ENCODE measurements at regions not wholly inside any gene's neighbourhood (a gene's known extent, or its start where the extent isn't known, plus 50 kb on each side); places are given as distances from the start of the nearest gene placed in this dataset.

DNA sequence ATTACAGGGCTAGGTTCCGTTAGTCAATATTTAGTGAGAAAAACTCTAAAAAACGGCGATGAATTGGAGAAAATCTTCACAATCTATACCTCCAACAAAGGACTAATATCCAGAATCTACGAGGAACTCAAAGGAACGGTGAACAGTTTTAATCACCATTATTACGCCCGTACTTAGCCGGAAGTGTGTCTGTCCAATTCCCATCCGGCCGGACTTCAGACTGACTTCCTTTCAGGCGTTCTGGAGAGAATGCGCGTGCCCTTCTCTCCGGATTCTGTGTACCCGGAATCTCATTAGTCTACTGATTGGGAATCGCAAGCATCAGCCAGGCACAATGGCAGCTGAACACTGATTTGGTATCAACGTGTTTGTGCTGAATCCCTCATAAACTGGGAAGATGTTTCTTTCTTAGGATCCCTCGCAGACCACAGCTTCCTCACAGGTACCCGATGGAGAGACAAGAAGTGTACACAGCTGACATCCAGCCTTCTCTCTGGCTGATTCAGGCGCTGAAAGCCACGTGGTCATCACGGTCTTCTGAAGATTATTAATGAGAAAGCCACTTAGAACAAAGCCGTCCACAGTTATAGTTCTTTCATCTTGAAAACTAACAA lies 239.9 kb downstream of the ZNF516 start:
- DNase-seq (ENCODE audit: low spot score): no peak

DNA sequence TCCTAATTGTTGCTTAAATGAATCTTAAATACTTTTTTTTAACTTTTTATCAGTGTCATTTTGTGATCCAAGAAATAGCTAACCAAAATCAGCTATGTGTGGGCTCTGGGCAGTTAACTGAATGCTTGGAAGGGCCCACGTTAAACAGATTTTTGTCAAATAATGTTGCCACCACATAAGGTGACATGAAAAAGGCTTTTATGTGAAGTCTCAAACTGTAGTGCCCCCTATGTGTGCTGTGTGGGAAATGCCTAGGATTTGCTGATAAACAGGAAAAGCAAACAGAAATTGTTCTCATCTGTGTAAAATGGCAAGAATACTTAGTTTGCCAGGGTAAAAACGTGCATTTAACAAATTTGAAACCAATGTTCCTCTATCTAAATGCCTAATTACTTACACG lies 242.2 kb downstream of the ZNF516 start:
- no peak for DNase-seq (ENCODE audit: low spot score)

DNA sequence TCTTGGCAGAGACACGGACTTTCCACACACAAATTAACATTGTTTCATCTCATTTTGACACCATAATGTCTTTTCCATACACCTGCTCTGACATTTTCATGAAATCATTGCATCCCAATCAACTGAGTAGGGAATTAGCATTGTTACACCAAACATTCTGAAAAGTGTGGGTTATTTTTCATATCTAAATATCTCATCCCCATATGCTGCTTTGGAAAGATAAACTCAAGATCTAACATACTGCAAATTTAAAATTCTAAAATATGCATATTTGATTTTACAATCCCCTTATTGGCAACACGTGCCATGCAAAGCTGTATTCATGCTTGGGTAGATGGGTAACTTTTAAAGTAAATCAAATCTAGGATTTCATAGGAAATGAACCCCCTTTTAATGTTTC lies 242.9 kb downstream of the ZNF516 start:
- no peak for DNase-seq (ENCODE audit: low spot score)

DNA sequence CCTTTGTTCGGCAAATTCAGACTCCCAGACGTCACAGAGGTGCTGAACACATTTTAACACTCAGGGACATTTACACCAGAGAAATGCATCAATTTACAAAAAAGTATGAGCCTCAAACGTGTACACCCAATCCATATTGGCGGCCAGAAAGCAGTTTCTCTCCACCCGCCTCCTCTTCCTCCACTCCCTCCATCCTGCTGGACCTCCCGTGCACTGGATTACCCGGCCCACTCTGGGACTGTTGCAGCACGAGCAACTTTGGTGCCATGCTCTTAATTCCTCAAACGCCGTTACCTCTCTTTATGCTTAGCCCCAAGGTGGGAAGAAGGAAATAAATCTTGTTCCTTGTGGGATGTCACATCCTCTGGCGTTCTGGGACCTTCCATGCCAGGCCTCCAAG lies 243.4 kb downstream of the ZNF516 start:
- DNase-seq (ENCODE audit: low spot score): no peak

DNA sequence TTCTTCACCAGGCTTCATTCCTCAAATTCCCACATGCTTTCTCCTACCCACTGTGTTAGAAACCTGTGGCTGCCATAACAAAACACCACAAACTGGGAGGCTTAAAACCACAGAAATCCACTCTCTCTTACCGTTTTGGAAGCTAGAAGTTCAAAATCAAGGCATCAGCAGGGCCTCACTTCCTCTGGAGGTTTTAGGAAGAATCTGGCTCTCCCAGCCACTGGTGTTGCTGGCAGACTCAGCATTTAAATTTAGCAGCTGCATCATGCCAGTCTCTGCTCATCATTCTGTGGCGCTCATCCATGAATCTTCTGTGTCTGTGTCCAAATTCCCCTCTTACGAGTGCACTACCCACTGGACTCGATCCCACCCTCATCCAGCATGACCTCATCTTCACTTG lies 248.5 kb downstream of the ZNF516 start:
- DNase-seq (ENCODE audit: low spot score): no peak

DNA sequence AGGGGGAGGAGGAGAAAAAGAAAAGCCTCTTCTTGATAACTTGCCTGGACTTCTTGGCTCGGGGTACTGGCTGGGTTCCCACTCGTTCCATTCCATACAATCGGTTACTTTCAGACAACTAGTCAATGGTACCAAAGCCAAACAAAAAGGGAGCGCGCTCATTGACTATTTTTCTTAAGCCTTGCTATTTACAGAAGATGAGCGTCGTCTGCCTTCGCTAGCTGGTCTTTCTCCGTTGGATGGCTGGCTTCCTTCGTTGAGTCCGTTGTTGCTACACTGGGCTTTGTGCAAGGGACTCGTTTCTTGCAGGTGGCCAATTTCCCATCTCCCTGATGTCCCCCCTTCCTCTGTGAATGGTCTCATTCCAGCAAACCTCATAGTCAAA lies 260.4 kb downstream of the ZNF516 start:
- no peak for DNase-seq (ENCODE audit: low spot score)

DNA sequence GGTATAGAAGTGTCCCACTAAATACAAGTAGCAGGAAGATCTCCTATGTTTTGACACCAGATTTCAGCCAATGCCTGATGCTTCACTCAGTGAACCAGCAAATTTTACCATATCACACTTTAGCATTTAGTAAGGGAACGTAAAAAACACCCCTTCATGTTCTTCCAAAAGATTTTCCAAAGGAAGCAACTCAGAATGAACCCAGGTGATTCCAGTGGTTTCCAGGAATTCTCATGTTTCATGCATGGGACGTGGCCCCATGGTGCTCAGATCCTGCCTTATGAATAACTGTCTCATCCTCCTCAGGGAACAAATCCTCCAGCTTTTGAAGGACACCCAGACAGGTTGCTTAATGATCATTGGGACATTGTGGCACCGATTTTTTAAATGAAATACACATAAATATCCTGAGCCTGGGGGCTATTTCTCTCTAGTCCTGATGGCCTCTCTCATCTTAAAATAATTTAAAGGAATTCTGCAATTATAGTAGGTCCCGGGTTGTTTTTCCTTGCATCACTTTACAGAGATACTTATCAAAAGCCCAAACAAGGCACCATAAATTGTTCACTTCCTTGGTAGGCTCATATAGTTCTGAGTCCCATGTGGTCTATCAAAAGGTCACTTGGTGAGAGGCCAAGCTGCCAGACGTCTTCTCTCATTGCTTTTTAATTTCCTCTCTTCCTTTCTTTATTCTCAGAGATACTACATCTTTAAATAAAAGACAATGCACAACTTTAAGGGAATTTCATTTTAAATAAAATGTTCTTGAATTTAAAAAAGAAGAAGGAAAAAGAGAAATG lies 261.0 kb downstream of the ZNF516 start:
- DNase-seq (ENCODE audit: low spot score): no peak

DNA sequence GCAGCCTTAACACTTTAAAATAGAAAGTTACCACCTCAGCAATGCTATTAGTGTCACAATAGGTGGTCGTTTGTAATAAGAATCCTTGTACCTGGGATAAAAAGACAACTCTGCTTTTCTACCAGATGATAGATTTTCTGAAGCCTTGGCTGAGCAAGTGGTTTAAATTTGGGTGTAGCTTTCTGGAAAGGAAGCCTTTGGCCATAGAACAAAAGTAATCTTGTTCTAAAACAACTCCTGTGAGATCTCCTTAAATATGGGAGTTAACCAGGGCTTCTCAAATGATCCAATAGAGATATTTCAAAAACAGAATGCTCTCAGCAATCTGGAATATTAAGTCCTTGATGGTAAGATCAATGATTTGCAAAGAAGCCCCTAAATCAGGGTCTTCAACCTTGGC lies 261.6 kb downstream of the ZNF516 start:
- no peak for DNase-seq (ENCODE audit: low spot score)

DNA sequence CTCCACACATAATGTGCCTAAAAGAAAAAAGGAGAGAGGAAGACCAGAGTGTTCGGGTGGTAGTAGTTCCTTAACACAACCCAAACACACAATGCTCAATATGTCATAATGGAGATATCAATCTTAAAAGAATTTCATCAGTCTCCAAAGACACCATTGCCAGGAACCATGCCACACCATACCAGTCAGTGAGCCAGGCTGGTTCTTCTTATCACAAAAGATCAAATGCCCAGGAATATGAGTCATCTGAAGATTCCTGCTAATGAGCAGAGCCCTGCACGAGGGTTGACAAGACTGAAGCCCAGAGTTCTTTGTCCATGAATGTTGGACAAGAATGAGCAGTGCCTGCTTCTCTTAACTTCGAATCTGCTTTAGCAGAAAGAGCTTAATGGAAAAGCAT lies 262.3 kb downstream of the ZNF516 start:
- DNase-seq (ENCODE audit: low spot score): no peak

DNA sequence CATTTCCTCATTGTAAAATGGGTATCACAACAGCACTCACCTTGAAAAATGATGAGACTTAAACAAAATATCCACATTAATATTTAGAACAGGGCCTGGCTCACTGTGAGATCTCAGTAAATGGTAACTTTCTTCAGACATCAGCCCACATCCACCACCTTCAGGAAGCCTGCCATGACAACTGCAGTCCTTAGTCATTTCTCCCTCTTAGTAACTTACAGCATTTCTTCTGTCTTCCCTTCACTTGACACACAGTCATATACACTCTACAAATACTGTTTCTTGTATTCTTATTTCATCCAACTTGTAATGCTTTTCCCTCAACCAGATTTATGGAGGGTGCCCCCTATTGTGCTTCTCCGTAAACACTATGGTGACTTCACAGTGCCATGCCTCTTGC lies 263.0 kb downstream of the ZNF516 start:
- no peak for DNase-seq (ENCODE audit: low spot score)

DNA sequence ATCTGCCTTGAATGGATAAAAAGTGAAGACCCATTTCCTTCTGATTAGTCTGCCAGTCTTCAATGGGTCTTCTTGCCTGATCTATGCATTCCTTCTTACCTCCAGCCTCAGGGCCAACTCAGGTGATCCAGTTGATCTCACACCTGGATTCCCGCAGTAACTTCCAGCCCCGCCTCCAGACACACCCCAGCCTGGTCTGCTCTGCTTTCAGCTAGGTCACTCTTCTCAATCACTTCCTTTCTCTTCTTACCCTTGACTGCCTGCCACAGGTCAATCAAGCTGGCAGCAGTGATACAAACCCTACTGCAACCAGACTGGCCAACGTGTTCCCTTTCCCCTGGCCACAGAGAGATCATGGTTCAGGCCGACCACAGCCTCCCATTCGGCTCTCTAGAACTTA lies 263.6 kb downstream of the ZNF516 start:
- DNase-seq (ENCODE audit: low spot score): no peak

DNA sequence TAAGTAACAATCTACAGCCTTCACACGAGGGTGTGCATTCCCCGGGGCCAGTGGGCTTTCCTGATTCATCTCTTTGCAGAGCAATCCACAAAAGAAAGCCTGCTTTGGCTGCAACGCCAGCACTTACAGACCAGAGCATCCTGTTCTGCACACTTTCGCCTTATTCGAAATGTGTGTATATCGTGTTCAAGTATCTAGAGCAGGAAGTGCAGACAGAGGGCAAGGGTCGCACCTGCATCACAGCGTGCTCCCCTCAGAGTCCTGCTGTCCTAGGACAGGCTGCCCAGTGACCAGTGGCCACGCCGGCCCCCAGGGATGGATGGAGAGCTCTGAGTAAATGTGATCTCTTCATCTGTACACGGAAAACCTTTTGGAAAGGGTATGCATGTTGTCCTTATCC lies 264.3 kb downstream of the ZNF516 start:
- no peak for DNase-seq (ENCODE audit: low spot score)

DNA sequence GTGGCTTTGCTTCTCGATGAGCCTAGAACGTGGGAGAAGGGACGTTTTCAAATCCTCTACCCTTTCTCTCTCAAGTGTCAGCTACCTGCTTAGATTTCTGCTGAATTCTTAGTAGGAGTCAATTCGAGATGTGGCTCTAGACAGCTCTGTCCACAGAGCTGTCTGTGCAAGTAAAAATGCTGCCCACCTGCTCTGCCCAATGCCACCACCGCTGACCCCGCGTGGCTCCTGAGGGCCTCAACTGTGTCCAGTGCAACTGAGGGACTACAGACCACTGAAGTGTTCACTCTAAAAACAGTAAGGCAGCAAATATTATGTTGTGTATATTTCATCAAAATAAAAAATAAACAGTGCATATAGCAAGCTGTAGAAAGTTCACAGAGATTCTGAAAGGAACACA lies 266.3 kb downstream of the ZNF516 start:
- no peak for DNase-seq (ENCODE audit: low spot score)

DNA sequence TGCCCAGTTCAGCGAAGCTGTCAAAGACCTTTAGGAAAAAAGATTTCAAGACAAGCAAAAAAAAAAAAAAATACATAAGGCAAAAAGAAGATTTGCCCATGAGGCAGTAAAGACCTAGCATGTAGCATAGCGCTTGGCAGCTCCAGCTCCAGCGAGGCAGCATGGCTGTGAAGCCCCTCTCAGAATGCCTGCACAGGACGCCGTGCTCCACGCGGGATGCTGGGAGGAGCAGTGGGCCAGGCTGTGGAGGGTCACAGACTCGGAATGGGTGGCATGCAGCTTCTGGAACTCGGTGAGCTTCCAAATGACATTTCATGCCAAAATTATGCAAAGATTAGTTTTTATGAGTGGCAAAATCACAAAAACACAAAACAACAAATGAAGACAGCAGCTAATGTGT lies 267.3 kb downstream of the ZNF516 start:
- DNase-seq (ENCODE audit: low spot score): no peak

DNA sequence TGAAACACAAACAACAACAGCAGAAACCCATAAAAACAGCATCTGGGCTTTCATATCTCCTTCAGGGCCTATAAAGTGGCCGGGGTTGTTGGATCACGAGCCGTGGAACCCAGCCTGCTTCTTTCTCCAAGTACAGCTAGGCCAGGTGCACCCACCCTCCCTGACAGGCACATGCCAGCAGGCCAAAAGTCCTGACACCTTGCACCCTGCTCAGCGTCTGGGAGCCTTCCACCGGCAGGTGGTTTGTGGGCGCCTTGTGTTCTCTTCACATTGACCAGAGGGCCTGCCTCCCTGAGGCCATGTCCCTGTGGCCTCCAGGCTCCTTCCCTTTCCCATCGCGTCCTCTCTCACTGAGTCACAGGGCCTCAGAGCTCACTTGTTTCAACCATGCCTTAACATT lies 271.6 kb downstream of the ZNF516 start:
- DNase-seq (ENCODE audit: low spot score): no peak

DNA sequence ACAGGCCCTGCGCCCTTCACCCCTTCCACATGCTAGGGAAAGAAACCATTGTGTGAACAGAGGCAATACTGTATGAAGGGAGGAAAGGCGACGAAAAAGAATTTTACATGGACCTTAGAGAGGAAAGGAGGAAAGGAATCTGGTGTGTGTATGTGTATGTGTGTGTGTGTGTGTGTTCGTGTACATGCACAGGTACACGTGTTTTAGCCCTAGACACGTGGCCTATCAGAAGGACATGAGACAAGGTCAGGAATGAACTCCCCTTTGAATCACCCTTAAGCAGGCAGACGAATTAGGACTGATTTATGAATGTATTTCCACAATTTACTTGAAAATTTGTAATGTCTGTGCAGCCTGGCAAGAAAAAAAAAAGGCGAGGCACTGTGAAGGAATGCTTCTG lies 276.0 kb downstream of the ZNF516 start:
- DNase-seq (ENCODE audit: low spot score): no peak

DNA sequence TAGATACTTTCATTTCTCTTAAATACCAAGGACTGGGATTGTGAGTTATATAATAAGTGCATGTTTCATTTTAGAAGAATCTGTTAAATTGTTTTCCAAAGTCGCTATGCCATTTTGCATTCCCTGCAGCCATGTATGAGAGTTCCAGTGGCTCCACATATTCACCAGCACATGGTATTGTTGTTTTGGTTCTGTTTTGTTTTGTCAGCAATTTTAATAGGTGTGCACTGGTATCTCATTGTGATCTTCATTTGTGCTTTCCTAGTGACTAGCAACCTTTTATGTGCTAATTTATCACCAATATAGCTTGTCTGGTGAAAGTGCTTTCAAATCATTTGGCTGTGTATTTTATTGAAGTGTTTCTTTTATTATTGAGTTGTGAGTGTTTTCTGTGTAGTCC lies 278.9 kb downstream of the ZNF516 start:
- DNase-seq (ENCODE audit: low spot score): no peak

DNA sequence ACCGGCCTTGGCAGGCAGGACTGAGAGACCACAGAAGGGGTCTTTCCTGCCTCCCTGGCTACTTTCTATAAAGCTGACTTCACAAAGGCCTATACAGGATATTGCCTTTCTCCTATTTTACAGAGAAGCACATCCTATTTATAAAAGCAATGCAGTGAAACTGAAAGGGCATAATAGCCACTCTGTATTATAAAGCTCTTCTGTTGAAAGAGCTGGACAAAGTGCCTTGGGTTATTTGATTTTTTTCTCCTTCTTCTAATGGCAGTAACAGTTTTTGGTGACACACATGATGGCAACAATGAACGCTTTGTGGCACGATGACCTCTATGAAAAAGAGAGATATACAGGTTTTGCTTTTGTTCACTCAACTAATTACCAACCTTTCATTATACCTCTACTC lies 281.1 kb downstream of the ZNF516 start:
- no peak for DNase-seq (ENCODE audit: low spot score)

DNA sequence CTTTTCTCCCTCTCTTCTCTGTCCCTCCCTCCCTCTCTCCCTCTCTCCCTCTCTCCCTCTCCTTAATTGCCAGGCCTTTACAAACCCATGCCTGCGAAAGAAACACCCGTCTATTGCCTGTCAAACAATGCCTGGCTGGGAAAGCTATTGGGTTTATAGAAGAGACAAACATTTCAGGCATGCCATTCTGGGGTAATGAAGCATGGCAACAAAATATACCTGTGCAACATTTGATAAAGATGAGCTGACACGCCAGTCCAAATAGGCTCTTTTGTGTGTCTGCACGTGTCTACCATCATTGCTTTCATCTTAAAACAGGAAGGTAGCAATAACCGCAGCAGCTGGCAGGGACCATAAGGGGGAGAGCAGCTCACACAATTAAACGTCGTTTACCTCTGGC lies 282.1 kb downstream of the ZNF516 start:
- no peak for DNase-seq (ENCODE audit: low spot score)

DNA sequence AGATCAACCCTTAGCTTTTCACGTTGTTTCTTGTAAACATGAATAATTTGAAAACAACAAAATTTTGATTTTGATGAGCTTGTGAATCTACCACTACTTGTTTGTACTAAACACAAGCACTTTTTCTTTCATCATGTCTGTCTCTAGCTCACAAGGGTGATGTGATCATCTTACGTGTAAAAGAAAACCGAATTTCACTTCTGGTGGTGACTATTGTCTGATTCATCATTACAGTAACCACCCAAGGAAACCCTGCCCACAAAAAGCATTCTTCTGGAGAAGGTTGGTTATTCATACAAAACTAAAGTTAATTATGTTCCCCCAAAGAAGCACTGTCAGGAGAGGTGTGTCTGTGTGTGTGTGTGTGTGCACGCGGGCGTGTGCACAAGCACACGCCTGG lies 285.4 kb downstream of the ZNF516 start:
- DNase-seq (ENCODE audit: low spot score): no peak

DNA sequence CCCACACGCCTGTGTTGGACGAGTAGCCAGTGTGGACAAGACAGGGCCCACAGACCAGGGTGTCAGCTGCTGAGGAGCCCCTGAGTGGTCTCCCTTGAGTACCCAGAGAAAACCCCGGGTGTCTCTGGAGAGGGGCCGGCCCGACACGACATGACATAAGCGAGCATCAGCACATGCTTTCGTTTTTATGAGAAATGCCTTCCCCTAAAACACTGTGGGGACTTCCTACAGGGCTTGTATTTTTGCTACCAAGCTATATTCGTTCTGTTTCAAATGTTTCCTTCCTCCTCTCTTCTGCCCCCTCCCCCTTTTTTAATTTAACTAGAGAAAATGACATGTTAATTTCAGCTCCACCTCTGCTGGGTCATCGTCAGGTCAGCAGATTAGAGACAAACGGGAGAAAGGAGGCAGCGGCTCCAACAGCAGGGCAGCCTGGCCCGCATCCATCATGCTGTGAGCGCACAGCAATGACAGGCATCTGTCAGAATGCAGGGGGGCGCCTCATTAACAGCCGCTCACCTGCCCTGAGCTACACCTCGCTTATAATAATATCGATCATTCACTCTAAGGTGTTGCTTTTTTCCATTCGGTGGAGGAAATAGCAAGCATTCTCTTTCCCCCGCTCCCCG lies 286.2 kb downstream of the ZNF516 start:
- DNase-seq (ENCODE audit: low spot score): no peak

DNA sequence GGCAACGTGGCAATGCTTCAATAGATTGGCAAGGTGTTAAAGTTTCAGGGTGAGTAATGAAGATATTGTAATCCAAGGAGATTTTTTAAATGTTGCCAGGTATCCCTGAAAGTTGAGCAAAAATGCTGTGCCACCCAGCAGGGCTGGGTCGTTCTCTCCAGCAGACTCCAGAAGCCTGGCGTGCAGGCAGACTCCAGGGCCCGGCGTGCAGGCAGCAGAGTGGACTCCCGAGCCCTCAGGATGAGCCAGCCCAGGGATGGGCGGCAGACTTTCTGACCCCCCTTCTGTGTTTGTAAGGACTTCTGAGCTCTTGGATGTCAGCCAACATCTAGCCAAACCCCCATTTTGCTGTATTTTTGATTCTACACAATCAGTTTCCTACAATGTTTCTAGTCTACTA lies 289.1 kb downstream of the ZNF516 start:
- no peak for DNase-seq (ENCODE audit: low spot score)

DNA sequence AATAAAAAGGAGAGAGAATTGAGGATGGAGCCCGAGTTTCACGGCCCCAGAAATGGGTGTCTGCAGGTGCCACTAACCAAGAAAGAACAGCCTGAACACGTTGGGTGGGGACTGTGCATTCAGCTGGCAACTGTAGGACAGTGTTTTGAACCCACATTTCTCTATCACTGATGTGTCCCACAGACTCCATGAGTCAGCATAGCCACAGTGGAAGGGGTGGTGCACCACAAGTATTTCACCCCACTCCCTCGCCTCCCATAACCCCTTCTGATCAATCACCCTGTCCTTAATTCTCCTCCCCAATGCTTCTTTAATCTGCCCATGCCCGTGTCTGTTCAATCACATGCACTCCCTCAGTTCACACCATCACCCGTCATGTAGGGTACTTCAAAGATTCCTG lies 291.5 kb downstream of the ZNF516 start:
- DNase-seq (ENCODE audit: low spot score): no peak

DNA sequence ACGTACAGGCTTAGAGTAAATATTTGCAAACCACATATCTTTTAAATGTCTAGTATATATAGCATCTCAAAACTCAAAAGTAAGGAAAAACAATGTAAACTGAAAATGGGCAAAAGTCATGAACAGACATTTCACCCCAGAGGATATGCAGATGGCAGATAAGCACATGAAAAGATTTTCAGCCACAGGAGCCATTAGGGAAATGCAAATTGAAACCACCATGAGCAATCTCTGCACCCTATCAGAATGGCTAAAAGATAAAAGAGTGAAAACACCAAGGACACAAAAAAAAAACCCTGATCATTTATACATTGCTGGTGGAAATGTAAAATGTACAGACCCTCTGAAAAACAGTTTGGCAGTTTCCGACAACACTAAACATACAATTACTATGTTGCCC lies 292.7 kb downstream of the ZNF516 start:
- DNase-seq (ENCODE audit: low spot score): no peak
